Fibroblast of mammary gland (primary cell): ENCODE measurements at regions not wholly inside any gene's neighbourhood (a gene's known extent, or its start where the extent isn't known, plus 50 kb on each side); places are given as distances from the start of the nearest gene placed in this dataset.

Source experiments
- DNase-seq: peaks from one replicate; pipeline ENCODE4 v3.0.0-alpha.2; 2010; ENCODE audit warnings: low read depth
- H3K4me3 ChIP-seq: 2 replicates; pipeline ENCODE4 v1.5.1; 2011; ENCODE audit warnings: low read depth, mild to moderate bottlenecking, low read length, moderate library complexity; ENCODE audit not compliant: control insufficient read depth
- TF ChIP-seq, protein P1 (sequence below): conservative IDR thresholded peaks from 2 replicates; pipeline ENCODE4 v1.5.1; 2011; ENCODE audit warnings: low read depth, low read length, inconsistent platforms; ENCODE audit not compliant: control insufficient read depth, insufficient read depth

DNA sequence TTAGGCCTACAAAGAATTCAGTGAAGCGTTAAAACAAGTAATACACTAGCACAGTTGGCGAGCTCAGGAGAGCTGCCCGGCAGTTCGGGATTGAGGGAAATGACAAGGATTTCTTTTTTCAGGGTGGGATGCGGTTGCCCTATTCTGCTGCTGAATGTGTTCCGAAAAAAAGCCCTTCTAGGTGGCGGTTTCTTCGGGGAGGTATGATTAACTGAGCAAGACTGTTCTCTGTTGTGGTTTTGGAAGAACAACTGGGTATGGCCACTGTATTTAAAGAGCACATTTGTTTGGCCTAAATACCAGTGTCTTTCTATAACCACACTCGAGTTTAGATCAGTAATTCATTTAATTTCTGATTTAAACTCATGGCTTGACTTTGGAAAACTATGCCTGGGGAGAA is 459.7 kb upstream of the FAT1 start:
- no peak for DNase-seq
- TF ChIP-seq, protein P1, sequence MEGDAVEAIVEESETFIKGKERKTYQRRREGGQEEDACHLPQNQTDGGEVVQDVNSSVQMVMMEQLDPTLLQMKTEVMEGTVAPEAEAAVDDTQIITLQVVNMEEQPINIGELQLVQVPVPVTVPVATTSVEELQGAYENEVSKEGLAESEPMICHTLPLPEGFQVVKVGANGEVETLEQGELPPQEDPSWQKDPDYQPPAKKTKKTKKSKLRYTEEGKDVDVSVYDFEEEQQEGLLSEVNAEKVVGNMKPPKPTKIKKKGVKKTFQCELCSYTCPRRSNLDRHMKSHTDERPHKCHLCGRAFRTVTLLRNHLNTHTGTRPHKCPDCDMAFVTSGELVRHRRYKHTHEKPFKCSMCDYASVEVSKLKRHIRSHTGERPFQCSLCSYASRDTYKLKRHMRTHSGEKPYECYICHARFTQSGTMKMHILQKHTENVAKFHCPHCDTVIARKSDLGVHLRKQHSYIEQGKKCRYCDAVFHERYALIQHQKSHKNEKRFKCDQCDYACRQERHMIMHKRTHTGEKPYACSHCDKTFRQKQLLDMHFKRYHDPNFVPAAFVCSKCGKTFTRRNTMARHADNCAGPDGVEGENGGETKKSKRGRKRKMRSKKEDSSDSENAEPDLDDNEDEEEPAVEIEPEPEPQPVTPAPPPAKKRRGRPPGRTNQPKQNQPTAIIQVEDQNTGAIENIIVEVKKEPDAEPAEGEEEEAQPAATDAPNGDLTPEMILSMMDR, result no peak
- H3K4me3 ChIP-seq, result no peak overlapping the region

DNA sequence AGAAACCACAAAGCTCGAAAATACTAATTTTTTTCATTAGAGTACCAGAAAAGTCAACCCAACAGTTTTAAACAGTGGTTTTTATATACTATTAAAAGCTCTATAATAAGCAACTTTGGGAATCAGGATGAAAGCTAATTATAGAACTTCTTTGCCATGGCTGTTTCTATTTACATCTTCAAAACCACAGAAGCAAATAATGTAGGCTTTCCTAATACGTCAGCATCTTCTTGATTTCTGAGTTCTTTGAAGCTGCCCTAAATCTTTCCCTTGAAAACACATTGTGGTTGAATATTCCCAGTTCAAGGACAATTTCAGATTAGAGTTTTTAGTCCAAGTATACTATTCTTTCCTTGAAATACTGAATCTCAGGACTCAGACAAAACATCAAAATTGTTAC is 460.2 kb upstream of the FAT1 start:
- TF ChIP-seq, protein P1, result no peak
- DNase-seq, result no peak
- no peak overlapping the region for H3K4me3 ChIP-seq

DNA sequence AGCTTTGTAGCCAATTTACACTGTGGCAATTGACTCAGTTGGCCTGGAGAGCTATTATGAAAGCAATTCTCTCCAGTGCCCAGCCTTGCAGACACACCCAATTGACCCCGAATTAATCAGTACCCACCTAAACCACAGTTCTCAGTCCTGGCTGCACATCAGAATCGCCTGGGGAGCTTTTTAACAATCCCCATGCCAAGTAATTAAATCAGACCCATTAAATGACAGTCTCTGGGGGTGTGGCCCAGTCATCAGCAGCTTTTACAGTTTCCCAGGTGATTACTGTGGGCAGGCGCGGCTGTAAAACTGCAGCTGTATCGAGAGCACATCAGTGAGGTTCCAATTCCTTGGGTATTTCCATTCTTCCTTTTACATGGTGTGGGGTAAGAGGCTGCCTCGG is 460.9 kb upstream of the FAT1 start:
- TF ChIP-seq, protein P1, result no peak
- H3K4me3 ChIP-seq, result no peak overlapping the region
- no peak for DNase-seq

DNA sequence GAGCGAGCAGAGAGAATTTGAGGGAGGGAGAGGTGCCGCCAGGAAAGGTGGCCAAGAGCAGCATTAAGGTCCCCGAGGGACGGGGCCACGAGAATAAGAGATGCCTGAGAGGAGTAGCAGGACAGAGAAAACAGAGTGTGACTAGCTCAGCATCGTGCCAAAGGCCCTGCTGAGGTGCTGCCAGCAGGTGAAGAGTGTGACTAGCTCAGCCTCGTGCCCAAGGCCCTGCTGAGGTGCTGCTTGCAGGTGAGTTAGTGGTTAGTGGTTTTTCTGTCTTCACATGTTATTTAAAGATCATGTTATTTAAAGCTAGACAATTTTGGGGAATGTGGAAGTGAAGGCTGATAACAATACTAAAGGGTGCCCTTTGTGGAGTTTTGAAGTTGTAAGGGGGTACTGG is 464.5 kb upstream of the FAT1 start:
- H3K4me3 ChIP-seq, result no peak overlapping the region
- TF ChIP-seq, protein P1, result no peak
- DNase-seq, result no peak

DNA sequence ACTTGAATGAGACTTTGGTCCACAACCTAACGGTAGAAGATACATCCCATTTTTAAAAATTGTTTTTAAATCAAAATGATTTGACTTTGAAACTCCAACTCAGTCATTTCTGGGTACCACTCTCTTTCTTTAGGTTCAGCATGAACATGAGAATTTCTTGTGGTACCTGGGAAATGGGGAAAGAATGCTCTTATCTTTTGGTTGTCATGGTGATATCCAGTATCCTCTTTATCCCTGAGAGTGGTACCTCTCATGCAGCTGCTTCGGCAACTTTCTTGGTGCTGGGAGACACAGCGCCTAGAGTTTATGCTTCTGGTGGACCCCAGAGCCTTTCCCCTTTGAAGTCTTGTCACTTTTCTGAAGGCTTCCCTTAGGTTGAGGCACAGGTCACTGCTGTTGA is 465.1 kb upstream of the FAT1 start:
- TF ChIP-seq, protein P1, result no peak
- H3K4me3 ChIP-seq, result no peak overlapping the region
- DNase-seq, result no peak

DNA sequence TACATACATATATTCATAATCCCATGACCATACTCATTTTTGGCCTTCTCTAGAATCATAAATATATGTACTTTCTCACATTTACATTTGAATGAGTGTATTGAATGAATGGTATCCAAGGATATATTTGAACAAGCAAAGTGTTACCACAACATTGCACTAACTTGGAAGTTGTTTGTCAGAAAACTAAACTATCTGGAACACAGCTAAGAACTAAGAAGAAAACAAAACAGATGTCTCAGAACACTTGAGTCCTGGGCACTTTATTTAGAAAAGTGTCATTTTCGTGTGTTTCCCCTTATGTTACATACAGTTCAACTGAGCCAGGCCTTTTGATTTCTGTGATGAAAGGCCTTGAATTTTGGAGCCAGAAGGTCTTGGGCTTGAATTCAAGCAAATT is 466.7 kb upstream of the FAT1 start:
- TF ChIP-seq, protein P1, result no peak

DNA sequence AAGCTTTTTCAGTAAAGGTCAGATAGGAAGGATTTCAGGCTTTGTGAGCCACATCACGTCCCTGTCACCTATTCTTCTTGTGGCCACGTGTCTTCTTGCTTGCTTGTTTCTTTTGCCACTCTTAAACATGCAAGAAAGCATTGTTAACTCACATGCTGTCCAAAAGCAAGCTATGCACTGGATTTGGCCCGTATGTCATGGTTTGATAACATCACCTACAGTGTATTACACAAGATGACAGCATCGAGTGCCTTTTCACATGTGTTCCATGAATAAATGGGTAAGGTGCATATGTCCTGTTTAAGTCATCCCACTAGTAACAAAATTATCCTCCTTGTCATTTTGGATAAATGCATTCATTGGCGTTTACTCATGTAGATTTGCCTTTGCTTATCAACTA is 468.0 kb upstream of the FAT1 start:
- TF ChIP-seq, protein P1, result no peak
- H3K4me3 ChIP-seq, result no peak overlapping the region
- DNase-seq, result no peak

More for the DNA sequence above, 466.7 kb upstream of the FAT1 start:
- no peak for DNase-seq
- H3K4me3 ChIP-seq, result no peak overlapping the region
